Karpas-422 (cell line): ENCODE measurements at regions not wholly inside any gene's neighbourhood (a gene's known extent, or its start where the extent isn't known, plus 50 kb on each side); places are given as distances from the start of the nearest gene placed in this dataset.
A peak's percentile ranks its signal among the peaks of the same experiment; 100 is the strongest.
"Not testable (repeated sequence)": the region's sequence is repeated elsewhere in the genome, so short reads cannot be mapped to it uniquely, and the experiment has no call there.

Source experiments
- DNase-seq: peaks from one replicate; pipeline ENCODE4 v3.0.0-alpha.2; 2015
- H2AFZ ChIP-seq: fragments of 200-600 bp; sonication (generic); 2 replicates; pipeline ENCODE4 v1.6.1; 2014; ENCODE audit warnings: antibody characterized with exemption, low read length, mixed read lengths
- H3K27ac ChIP-seq: fragments of 200-600 bp; sonication (generic); 2 replicates; pipeline ENCODE4 v1.5.1; 2014; ENCODE audit warnings: mild to moderate bottlenecking, low read length, moderate library complexity
- H3K27me3 ChIP-seq: fragments of 200-600 bp; sonication (generic); 2 replicates; pipeline ENCODE4 v1.6.1; 2014; ENCODE audit warnings: low read length, mixed read lengths
- H3K36me3 ChIP-seq: fragments of 200-600 bp; sonication (generic); 2 replicates; pipeline ENCODE4 v1.6.1; 2014; ENCODE audit warnings: low read length, mixed read lengths; ENCODE audit not compliant: insufficient read depth
- H3K4me1 ChIP-seq: fragments of 200-600 bp; sonication (generic); 2 replicates; pipeline ENCODE4 v1.6.1; 2014; ENCODE audit warnings: mild to moderate bottlenecking, low read length, mixed read lengths
- H3K4me2 ChIP-seq: fragments of 200-600 bp; sonication (generic); 2 replicates; pipeline ENCODE4 v1.6.1; 2014; ENCODE audit warnings: low read length, low read depth, mild to moderate bottlenecking; ENCODE audit not compliant: poor library complexity, severe bottlenecking
- H3K4me3 ChIP-seq: fragments of 200-600 bp; sonication (generic); 2 replicates; pipeline ENCODE4 v1.5.1; 2014; ENCODE audit warnings: mild to moderate bottlenecking, antibody characterized with exemption, low read length, mixed read lengths
- H3K79me2 ChIP-seq: fragments of 200-600 bp; sonication (generic); 2 replicates; pipeline ENCODE4 v1.6.1; 2014; ENCODE audit warnings: mild to moderate bottlenecking, low read length, mixed read lengths
- H3K9ac ChIP-seq: fragments of 200-600 bp; sonication (generic); 2 replicates; pipeline ENCODE4 v1.6.0; 2014; ENCODE audit warnings: low read length
- H3K9me2 ChIP-seq: fragments of 200-600 bp; sonication (generic), shearing (Covaris generic); replicated peaks from 2 replicates; pipeline ENCODE4 v1.6.0; 2014; ENCODE audit warnings: mild to moderate bottlenecking, low read length, moderate library complexity; ENCODE audit not compliant: insufficient read depth
- H3K9me3 ChIP-seq: fragments of 300-700, 200-600 bp; sonication (generic); 2 replicates; pipeline ENCODE4 v1.6.1; 2014; ENCODE audit warnings: low read length, mixed read lengths
- H4K20me1 ChIP-seq: fragments of 200-600 bp; sonication (generic); 2 replicates; pipeline ENCODE4 v1.6.1; 2014; ENCODE audit warnings: mild to moderate bottlenecking, antibody characterized with exemption, low read length, low read depth; ENCODE audit not compliant: insufficient read depth

- not testable (repeated sequence) for H4K20me1 ChIP-seq, H3K9me2 ChIP-seq, H3K27me3 ChIP-seq, H3K9me3 ChIP-seq, H2AFZ ChIP-seq, H3K4me3 ChIP-seq, H3K36me3 ChIP-seq, H3K4me1 ChIP-seq, H3K9ac ChIP-seq, H3K4me2 ChIP-seq, H3K79me2 ChIP-seq, H3K27ac ChIP-seq, DNase-seq
These were observed 99.0 kb downstream of the SYT15 start for GRCh38 chr10:46677836-46678435.

GRCh38 chr10:46691397-46691796 is 112.5 kb downstream of the SYT15 start:
- not testable (repeated sequence) for H2AFZ ChIP-seq, H3K27me3 ChIP-seq, H3K9me2 ChIP-seq, H3K4me2 ChIP-seq, H3K4me3 ChIP-seq, H3K9ac ChIP-seq, H3K36me3 ChIP-seq, H3K9me3 ChIP-seq, H3K79me2 ChIP-seq, H3K27ac ChIP-seq, H3K4me1 ChIP-seq, H4K20me1 ChIP-seq, DNase-seq

- not testable (repeated sequence) for H2AFZ ChIP-seq, H3K9me3 ChIP-seq, H3K4me1 ChIP-seq, H3K4me3 ChIP-seq, H3K27ac ChIP-seq, H3K9me2 ChIP-seq, H3K36me3 ChIP-seq, DNase-seq, H3K9ac ChIP-seq, H4K20me1 ChIP-seq, H3K27me3 ChIP-seq, H3K79me2 ChIP-seq, H3K4me2 ChIP-seq
These were observed 114.3 kb downstream of the SYT15 start for GRCh38 chr10:46693218-46693617.

- H3K36me3 ChIP-seq, H3K4me1 ChIP-seq, H3K9me2 ChIP-seq, DNase-seq, H3K9me3 ChIP-seq, H3K27me3 ChIP-seq, H3K9ac ChIP-seq, H3K27ac ChIP-seq, H3K79me2 ChIP-seq, H4K20me1 ChIP-seq, H2AFZ ChIP-seq, H3K4me2 ChIP-seq, H3K4me3 ChIP-seq: not testable (repeated sequence)
These were observed 138.3 kb downstream of the SYT15 start for GRCh38 chr10:46717264-46717663.

GRCh38 chr10:46718014-46718413 is 139.1 kb downstream of the SYT15 start:
- not testable (repeated sequence) for H3K9me3 ChIP-seq, H4K20me1 ChIP-seq, H3K27ac ChIP-seq, H3K79me2 ChIP-seq, H3K4me1 ChIP-seq, H3K4me3 ChIP-seq, DNase-seq, H3K4me2 ChIP-seq, H3K36me3 ChIP-seq, H2AFZ ChIP-seq, H3K9me2 ChIP-seq, H3K9ac ChIP-seq, H3K27me3 ChIP-seq

GRCh38 chr10:46720386-46720785 is 141.5 kb downstream of the SYT15 start:
- not testable (repeated sequence) for H3K4me1 ChIP-seq, H3K9ac ChIP-seq, H2AFZ ChIP-seq, H3K27me3 ChIP-seq, H3K27ac ChIP-seq, H3K4me3 ChIP-seq, H4K20me1 ChIP-seq, H3K79me2 ChIP-seq, H3K4me2 ChIP-seq, H3K9me3 ChIP-seq, H3K9me2 ChIP-seq, H3K36me3 ChIP-seq
- DNase-seq = peak; percentile 42

- not testable (repeated sequence) for H3K9ac ChIP-seq, H4K20me1 ChIP-seq, H3K36me3 ChIP-seq, H3K4me2 ChIP-seq, H3K79me2 ChIP-seq, H2AFZ ChIP-seq, H3K27ac ChIP-seq, DNase-seq, H3K9me3 ChIP-seq, H3K4me3 ChIP-seq, H3K4me1 ChIP-seq, H3K27me3 ChIP-seq, H3K9me2 ChIP-seq
These were observed 142.0 kb downstream of the SYT15 start for GRCh38 chr10:46720811-46721518.

- H3K27ac ChIP-seq, H3K9ac ChIP-seq, H3K9me2 ChIP-seq, DNase-seq, H3K27me3 ChIP-seq, H3K4me1 ChIP-seq, H4K20me1 ChIP-seq, H3K9me3 ChIP-seq, H3K4me2 ChIP-seq, H3K36me3 ChIP-seq, H3K79me2 ChIP-seq, H3K4me3 ChIP-seq, H2AFZ ChIP-seq: not testable (repeated sequence)
These were observed 145.3 kb downstream of the SYT15 start for GRCh38 chr10:46724258-46724657.

GRCh38 chr10:46728359-46728758 is 149.4 kb downstream of the SYT15 start:
- not testable (repeated sequence) for H3K27me3 ChIP-seq, H2AFZ ChIP-seq, H3K36me3 ChIP-seq, H3K4me2 ChIP-seq, H3K27ac ChIP-seq, H3K9me3 ChIP-seq, H3K79me2 ChIP-seq, DNase-seq, H4K20me1 ChIP-seq, H3K9me2 ChIP-seq, H3K4me1 ChIP-seq, H3K4me3 ChIP-seq, H3K9ac ChIP-seq
